ENCODE measurements at regions not wholly inside any gene's neighbourhood (a gene's known extent, or its start where the extent isn't known, plus 50 kb on each side); places are given as distances from the start of the nearest gene placed in this dataset.

- no peaks in the 10 kb centered on the region for H3K36me3 Mint-ChIP-seq
- DNase-seq (no peak), ATAC-seq (replicated peaks) (no peak)
- H3K27me3 Mint-ChIP-seq: no peaks in the 10 kb centered on the region
- H3K4me3 Mint-ChIP-seq: no peak overlapping the region
- H3K27ac Mint-ChIP-seq: no peak overlapping the region
- H3K9me3 Mint-ChIP-seq: no peaks in the 10 kb centered on the region
- H3K4me1 Mint-ChIP-seq: no peaks in the 10 kb centered on the region
Observed at GRCh38 chr2:18841248-18842150, 252.1 kb upstream of the NT5C1B start.

- Mint-ChIP-seq H3K9me3 (no peaks in the 10 kb centered on the region), H3K36me3 (no peaks in the 10 kb centered on the region), H3K27me3 (no peaks in the 10 kb centered on the region), H3K4me3 (no peak overlapping the region), H3K27ac (no peak overlapping the region), H3K4me1 (no peaks in the 10 kb centered on the region)
- no peak for ATAC-seq (replicated peaks)
- DNase-seq: no peak
Observed at GRCh38 chr2:18837240-18837639, 247.9 kb upstream of the NT5C1B start.

- Mint-ChIP-seq H3K27ac (no peak overlapping the region), H3K4me1 (no peaks in the 10 kb centered on the region), H3K36me3 (no peaks in the 10 kb centered on the region), H3K4me3 (no peak overlapping the region), H3K9me3 (no peaks in the 10 kb centered on the region), H3K27me3 (no peaks in the 10 kb centered on the region)
- DNase-seq (no peak), ATAC-seq (replicated peaks) (no peak)
Observed at GRCh38 chr2:18836436-18836835, 247.1 kb upstream of the NT5C1B start.

GRCh38 chr2:18835787-18836186 is 246.4 kb upstream of the NT5C1B start:
- Mint-ChIP-seq H3K27me3 (no peaks in the 10 kb centered on the region), H3K4me1 (no peaks in the 10 kb centered on the region), H3K36me3 (no peaks in the 10 kb centered on the region), H3K9me3 (no peaks in the 10 kb centered on the region), H3K4me3 (no peak overlapping the region), H3K27ac (no peak overlapping the region)
- DNase-seq: no peak
- no peak for ATAC-seq (replicated peaks)

GRCh38 chr2:18834341-18834740 is 245.0 kb upstream of the NT5C1B start:
- DNase-seq (no peak), ATAC-seq (replicated peaks) (no peak)
- H3K36me3 Mint-ChIP-seq: no peaks in the 10 kb centered on the region
- H3K27me3 Mint-ChIP-seq: no peaks in the 10 kb centered on the region
- no peaks in the 10 kb centered on the region for H3K9me3 Mint-ChIP-seq
- H3K4me3 Mint-ChIP-seq: no peak overlapping the region
- H3K4me1 Mint-ChIP-seq: no peaks in the 10 kb centered on the region
- no peak overlapping the region for H3K27ac Mint-ChIP-seq

GRCh38 chr2:18833941-18834340 is 244.6 kb upstream of the NT5C1B start:
- H3K36me3 Mint-ChIP-seq: no peaks in the 10 kb centered on the region
- no peaks in the 10 kb centered on the region for H3K9me3 Mint-ChIP-seq
- no peak overlapping the region for H3K27ac Mint-ChIP-seq
- no peak for ATAC-seq (replicated peaks)
- DNase-seq: no peak
- H3K4me3 Mint-ChIP-seq: no peak overlapping the region
- no peaks in the 10 kb centered on the region for H3K27me3 Mint-ChIP-seq
- no peaks in the 10 kb centered on the region for H3K4me1 Mint-ChIP-seq

- no peak for DNase-seq
- Mint-ChIP-seq H3K4me1 (no peaks in the 10 kb centered on the region), H3K36me3 (peaks cover 0 to 4% of the 10 kb centered on the region in 2 donors), H3K27ac (peak overlapping the region; percentile 39), H3K4me3 (no peak overlapping the region), H3K9me3 (no peaks in the 10 kb centered on the region), H3K27me3 (no peaks in the 10 kb centered on the region)
- no peak for ATAC-seq (replicated peaks)
Observed at GRCh38 chr2:18831916-18832510, 242.6 kb upstream of the NT5C1B start.

GRCh38 chr2:18830962-18831361 is 241.6 kb upstream of the NT5C1B start:
- Mint-ChIP-seq H3K9me3 (peaks cover 0 to 1% of the 10 kb centered on the region in 2 donors), H3K27me3 (no peaks in the 10 kb centered on the region), H3K36me3 (peaks cover 0 to 4% of the 10 kb centered on the region in 2 donors), H3K27ac (no peak overlapping the region), H3K4me1 (no peaks in the 10 kb centered on the region), H3K4me3 (no peak overlapping the region)
- DNase-seq (no peak), ATAC-seq (replicated peaks) (no peak)

- DNase-seq (no peak), ATAC-seq (replicated peaks) (no peak)
- Mint-ChIP-seq H3K36me3 (peaks cover 0 to 4% of the 10 kb centered on the region in 2 donors), H3K27ac (no peak overlapping the region), H3K4me1 (no peaks in the 10 kb centered on the region), H3K4me3 (no peak overlapping the region), H3K9me3 (peaks cover 0 to 1% of the 10 kb centered on the region in 2 donors), H3K27me3 (no peaks in the 10 kb centered on the region)
Observed at GRCh38 chr2:18829976-18830375, 240.6 kb upstream of the NT5C1B start.

- peaks cover 0 to 1% of the 10 kb centered on the region in 2 donors for H3K9me3 Mint-ChIP-seq
- DNase-seq (no peak), ATAC-seq (replicated peaks) (no peak)
- no peaks in the 10 kb centered on the region for H3K4me1 Mint-ChIP-seq
- peaks cover 0 to 4% of the 10 kb centered on the region in 2 donors for H3K36me3 Mint-ChIP-seq
- no peak overlapping the region for H3K27ac Mint-ChIP-seq
- no peak overlapping the region for H3K4me3 Mint-ChIP-seq
- H3K27me3 Mint-ChIP-seq: no peaks in the 10 kb centered on the region
Observed at GRCh38 chr2:18829251-18829902, 240.0 kb upstream of the NT5C1B start.

GRCh38 chr2:18828296-18828695 is 238.9 kb upstream of the NT5C1B start:
- peaks cover 0 to 4% of the 10 kb centered on the region in 2 donors for H3K9me3 Mint-ChIP-seq
- no peak overlapping the region for H3K27ac Mint-ChIP-seq
- no peaks in the 10 kb centered on the region for H3K27me3 Mint-ChIP-seq
- H3K4me3 Mint-ChIP-seq: no peak overlapping the region
- H3K4me1 Mint-ChIP-seq: no peaks in the 10 kb centered on the region
- no peak for DNase-seq
- H3K36me3 Mint-ChIP-seq: peaks cover 2 to 8% of the 10 kb centered on the region in 2 donors
- ATAC-seq (replicated peaks): no peak

GRCh38 chr2:18825838-18826237 is 236.5 kb upstream of the NT5C1B start:
- Mint-ChIP-seq H3K36me3 (peaks cover 2 to 8% of the 10 kb centered on the region in 2 donors), H3K4me1 (no peaks in the 10 kb centered on the region)

GRCh38 chr2:18824915-18825314 is 235.5 kb upstream of the NT5C1B start:
- Mint-ChIP-seq H3K36me3 (peaks cover 2 to 8% of the 10 kb centered on the region in 2 donors), H3K4me1 (no peaks in the 10 kb centered on the region), H3K9me3 (peaks cover 0 to 4% of the 10 kb centered on the region in 2 donors), H3K27me3 (no peaks in the 10 kb centered on the region), H3K27ac (no peak overlapping the region), H3K4me3 (no peak overlapping the region)
- DNase-seq: no peak
- no peak for ATAC-seq (replicated peaks)

More at GRCh38 chr2:18825838-18826237, 236.5 kb upstream of the NT5C1B start:
- no peak for DNase-seq
- no peak for ATAC-seq (replicated peaks)
- Mint-ChIP-seq H3K4me3 (no peak overlapping the region), H3K9me3 (peaks cover 0 to 4% of the 10 kb centered on the region in 2 donors), H3K27ac (no peak overlapping the region), H3K27me3 (no peaks in the 10 kb centered on the region)

GRCh38 chr2:18824325-18824790 is 235.0 kb upstream of the NT5C1B start:
- DNase-seq: no peak
- no peak for ATAC-seq (replicated peaks)
- H3K36me3 Mint-ChIP-seq: peaks cover 2 to 8% of the 10 kb centered on the region in 2 donors
- peaks cover 0 to 4% of the 10 kb centered on the region in 2 donors for H3K9me3 Mint-ChIP-seq
- no peak overlapping the region for H3K27ac Mint-ChIP-seq
- H3K4me1 Mint-ChIP-seq: no peaks in the 10 kb centered on the region
- H3K27me3 Mint-ChIP-seq: no peaks in the 10 kb centered on the region
- H3K4me3 Mint-ChIP-seq: no peak overlapping the region
